Daoy (cell line): ENCODE measurements at regions not wholly inside any gene's neighbourhood (a gene's known extent, or its start where the extent isn't known, plus 50 kb on each side); places are given as distances from the start of the nearest gene placed in this dataset.
A peak's percentile ranks its signal among the peaks of the same experiment; 100 is the strongest.

Experiments used
- DNase-seq: peaks from one replicate; pipeline ENCODE4 v3.0.0-alpha.2; 2015; ENCODE audit warnings: low read depth

DNA sequence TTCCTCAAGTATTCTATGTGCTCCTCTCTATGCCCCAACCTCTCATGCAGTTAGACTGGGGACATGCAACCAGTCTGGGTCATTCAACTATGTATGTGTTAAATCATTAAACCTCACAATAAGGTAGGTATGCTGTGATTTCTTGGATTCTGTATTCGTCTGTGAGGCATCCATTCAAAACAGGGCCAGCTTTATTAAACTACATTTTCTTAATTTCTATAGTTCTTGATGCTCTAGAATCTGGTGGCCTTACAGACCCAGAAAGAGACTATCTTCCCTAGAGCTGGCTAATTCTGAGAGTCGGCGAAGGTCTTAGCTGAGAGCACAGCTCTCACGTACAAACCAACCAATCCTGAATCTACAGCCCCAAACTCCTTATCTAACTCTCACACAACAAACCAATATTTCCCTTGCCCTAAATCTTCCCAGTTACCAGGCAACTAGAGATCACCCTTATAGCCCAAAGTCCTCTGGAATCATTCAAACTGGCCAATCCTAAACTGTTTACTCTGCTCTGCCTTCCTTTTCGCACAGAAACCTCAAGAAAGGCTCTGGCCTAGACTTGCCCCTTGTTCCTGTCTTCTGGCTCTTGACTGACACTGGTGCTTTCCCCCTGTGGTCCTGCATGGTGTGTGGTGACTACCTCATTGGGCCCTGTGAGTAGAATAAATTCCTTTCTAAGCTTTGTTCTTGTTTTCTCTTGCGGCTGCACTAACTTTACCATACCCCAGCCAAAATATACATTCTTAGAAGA, 203.5 kb upstream of the TET2 start:
- DNase-seq = no peak

GRCh38 chr4:104944596-104944995, 202.1 kb upstream of the TET2 start:
- DNase-seq = no peak

DNA sequence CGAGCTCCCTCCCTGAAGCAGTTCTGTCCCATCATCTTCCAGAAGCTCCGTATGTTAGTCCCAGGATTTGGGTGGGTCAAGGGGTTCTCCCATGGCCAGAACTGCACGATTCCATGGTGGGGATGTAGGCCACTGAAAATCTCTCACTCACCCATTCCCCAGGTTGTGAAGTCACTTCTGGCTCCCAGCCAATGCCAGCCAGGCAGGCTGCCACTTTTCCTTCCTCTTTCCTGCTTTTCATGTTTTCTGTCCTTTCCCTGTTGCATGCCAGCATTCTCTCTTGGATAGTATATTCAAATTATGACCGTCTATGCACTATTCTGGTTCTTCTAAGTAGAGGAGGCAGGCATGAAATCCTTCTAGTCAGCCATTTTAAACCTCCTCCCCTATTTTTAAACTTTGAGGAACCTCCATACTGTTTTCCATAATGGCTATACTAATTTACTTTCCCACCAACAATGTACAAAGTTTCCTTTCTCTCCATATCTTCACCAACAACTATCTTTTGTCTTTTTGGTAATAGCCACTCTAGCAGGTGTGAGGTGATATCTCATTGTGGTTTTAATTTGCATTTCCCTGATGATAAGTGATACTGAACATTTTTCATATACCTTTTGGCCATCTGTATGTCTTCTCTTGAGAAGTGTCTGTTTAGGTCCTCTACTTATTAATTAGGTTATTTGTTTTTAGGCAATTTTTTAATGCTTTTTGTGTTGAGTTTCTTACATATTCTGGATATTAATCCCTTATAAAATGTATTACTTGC, 182.1 kb upstream of the TET2 start:
- no peak for DNase-seq

DNA sequence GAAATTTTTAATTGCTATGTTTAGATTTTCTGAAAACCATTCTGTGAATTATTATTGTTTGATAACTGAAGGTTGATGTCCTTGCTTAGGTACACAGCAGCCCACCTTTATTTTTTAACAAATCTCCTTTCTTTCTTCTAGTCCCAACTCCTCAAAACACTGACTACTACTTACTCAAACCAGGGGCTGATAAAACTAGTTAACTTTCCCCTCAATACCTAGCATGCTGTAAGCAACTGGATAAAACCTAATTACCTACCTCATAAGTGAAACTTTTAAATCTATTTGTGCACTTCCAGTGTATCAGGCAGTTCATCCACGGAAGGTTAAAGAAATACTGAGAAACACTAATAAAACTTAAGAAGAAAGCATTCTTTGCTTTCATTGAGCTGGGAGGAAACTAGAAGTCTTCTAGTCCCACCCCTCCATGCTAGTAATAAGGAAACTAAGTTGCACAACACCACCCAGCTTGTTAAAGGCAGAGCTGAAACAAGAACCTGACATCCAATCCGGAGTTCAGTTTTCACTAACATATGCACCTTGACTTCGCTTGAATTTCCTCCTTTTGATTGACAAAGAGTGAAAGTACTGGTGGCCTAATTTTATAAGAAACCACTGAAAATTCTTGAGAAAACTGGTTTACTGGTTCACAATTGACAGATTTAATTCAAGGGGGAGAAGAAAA, 180.2 kb upstream of the TET2 start:
- DNase-seq = no peak

- no peak for DNase-seq
These were observed 179.7 kb upstream of the TET2 start for GRCh38 chr4:104967034-104967401.

GRCh38 chr4:104969394-104970082, 177.1 kb upstream of the TET2 start:
- DNase-seq = no peak

- DNase-seq = no peak
These were observed 175.2 kb upstream of the TET2 start for GRCh38 chr4:104971462-104971861.

DNA sequence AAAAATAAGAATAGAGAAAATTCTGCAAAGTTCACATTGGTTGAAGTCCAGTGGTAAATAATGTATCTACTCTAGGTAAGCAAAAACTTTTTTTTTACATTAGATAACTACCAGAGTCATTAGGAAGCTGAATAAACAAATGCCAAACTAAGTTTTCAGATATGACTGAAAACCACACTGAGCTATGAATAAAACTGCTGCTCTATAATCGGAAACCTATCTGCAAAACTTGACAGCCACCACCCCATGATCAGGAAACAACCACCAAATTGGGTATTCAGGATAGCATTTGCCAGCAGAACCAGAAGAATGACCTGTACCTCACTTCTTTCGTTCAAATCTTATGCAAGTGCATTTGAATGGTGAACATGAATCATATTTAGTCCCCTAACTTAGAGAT, 173.0 kb upstream of the TET2 start:
- no peak for DNase-seq

- no peak for DNase-seq
These were observed 171.1 kb upstream of the TET2 start for GRCh38 chr4:104975617-104976016.

DNA sequence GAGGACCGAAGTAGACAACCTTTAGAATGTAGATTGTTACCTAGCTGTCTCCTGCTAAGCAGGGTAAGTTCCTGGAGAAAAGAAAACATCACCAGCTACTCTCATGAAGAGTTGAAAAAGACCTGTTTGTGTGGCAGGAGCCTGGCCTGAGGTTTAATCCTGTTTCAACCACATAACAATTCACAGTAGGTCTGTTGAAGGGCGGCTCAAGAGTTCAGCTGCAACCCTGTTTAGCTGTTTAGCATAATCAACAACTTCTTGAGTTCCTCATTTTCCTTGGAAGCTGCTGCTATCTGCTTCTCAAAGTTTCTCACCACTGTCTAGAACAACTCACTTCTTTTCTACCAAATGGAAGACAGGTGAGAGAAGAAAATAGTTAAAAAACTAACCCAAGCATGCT, 170.4 kb upstream of the TET2 start:
- no peak for DNase-seq

DNA sequence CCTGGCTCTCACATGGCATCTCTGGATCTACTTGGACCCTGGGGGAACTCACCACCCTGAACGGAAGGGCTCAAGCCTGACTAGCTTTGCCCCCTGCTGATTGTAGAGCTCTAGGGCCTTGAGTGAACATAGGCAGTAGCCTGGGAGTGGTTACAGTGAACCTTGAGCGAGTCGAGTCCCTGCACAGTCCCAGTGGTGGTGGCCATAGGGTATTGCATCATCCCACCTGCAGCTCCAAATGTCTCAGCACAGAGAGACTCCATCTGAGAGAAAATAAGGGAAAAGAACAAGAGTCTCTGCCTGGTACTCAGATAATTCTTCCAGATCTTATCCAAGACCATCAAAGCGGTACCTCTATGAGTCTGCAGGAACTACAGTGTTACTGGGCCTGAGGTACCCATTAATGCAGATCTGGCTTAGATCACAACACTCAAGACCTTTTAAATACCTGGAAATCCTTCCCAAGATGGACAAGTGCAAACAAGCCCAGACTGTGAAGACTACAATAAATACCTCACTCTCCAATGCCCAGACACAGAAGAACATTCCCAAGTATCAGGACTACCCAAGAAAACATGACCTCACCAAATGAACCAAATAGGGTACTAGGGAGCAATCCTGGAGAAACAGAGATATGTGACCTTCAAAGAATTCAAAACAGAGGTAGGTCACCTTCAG, 167.5 kb upstream of the TET2 start:
- DNase-seq = no peak

DNA sequence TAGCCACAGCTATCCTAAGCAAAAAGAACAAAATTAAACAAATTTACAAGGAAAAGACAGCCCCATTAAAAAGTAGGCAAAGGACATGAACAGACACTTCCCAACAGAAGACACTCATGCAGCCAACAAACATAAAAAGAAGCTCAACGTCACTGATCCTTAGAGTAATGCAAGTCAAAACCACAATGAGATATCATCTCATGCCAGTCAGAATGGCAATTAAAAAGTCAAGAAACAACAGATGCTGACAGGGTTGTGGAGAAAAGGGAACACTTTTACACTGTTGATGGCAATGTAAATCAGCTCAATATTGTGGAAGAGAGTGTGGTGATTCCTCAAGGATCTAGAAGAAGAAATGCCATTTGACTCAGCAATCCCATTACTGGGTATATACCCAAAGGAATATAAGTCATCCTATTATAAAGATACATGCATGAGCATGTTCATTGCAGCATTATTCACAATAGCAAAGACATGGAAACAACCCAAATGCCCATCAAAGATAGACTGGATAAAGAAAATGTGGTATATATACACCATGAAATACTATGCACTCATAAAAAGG, 163.0 kb upstream of the TET2 start:
- DNase-seq = no peak

DNA sequence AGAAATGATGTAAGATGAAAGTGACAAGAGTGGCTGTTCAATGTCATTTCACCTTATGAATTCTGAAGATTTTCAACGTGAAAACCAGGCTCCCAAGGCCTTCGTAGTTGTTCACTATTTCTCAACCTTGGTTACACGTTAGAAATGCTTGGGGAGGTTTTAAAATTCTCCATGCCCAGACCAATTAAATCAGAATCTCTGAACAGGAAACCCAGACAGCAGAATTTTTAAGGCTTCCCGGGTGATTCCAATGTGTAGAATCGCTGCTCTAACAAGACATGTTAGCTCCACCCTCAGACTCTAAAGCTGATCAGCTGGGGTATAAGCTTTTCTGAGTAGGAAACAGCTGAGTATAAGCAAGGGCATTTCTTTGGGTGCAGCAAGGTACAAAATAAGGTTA, 160.4 kb upstream of the TET2 start:
- DNase-seq = no peak

GRCh38 chr4:104989371-104989770, 157.3 kb upstream of the TET2 start:
- DNase-seq = peak; percentile 4

- no peak for DNase-seq
These were observed 144.4 kb upstream of the TET2 start for GRCh38 chr4:105002278-105002677.

DNA sequence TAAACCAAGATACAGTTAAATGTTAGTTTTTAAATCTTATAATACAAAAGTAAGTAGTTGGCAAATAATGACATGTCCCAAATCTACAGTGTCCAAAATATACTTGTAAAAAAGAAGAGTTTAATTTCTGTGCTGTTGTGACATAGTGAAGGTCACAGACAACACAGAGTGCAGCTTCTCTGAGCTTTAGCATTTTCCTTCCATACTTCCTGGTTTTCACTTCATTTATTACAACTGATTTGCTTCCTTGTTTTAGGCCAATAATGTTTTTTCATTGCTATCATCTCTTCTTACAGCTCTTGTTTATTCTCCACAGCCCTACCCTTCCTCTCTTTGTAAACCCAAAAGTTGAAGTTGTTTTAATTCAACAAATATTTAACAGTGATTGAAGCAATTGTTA, 132.4 kb upstream of the TET2 start:
- no peak for DNase-seq

DNA sequence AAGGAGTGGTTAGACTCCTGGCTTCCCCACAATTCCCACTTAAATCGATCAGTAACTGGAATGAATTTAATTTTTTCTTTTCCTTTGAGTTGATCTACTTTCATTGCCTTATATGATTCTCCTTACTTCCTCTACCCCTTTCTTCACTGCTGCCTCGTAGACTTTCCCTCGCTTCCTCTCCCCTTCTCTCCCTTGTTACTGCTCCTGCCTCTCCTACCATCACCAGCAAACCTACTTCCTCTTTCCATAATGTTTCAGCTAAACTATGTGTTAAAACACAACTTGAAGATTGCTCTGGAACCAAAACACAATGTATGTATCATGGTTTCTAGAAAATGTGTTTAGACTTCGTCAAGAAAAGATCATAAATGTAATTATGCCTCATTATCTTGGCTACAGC, 132.0 kb upstream of the TET2 start:
- no peak for DNase-seq

DNA sequence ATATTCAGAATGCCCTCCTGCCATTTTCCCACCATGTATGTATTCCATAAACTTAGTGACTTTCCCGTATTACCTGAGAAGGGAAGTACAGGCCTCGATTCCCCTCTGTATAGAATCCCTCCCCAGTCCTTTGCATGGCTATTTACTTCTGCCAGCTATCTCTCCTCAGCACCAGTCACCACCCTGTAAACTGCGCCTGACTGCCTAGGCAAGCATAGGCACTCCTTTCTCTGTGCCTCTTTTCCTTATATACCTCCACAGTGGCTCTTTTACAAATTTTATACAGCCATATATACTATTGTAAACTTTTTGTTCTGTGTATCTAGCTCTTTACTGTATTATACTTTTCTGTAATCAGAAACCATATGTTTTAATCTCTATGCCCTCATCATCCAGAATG, 130.9 kb upstream of the TET2 start:
- no peak for DNase-seq

DNA sequence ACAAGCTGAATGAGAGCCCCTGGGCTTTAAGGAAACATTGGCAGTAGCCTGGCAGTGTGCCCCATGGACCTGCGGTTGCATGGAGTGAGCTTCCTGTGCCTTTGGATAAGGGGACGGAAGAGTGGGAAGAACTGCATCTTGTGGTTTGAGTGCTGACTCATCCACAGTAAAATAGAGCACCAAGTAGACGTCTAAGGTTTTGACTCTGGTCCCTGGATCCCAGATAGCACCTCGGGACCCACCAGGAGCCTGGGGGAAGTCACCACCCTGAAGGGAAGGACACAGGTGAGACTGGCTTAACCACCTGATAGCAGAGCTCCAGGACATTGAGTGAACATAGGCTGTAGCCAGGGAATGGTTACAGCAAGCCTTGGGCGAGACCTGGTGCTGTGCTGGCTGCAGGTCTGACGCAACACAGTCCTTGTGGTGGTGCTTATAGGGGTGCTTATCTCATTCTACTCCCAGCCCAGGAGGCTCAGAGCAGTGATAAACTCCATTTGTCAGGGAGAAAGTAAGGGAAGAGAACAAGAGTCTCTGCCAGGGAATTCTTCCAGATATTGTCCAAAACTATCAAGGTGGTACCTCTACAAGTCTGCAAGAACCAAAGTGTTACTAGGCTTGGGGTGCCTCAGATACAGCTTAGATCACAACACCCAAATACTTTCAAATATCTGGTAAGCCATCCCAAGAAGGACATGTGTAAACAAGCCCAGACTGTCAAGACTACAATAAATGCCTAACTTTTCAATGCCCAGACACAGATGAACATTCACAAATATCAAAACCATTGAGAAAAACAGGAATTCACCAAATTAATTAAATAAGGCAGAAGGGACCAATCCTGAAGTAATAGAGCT, 123.6 kb upstream of the TET2 start:
- peak; percentile 75 for DNase-seq

GRCh38 chr4:105023668-105024055, 123.0 kb upstream of the TET2 start:
- DNase-seq = no peak
